HCT116 (cell line): ENCODE measurements at regions not wholly inside any gene's neighbourhood (a gene's known extent, or its start where the extent isn't known, plus 50 kb on each side); places are given as distances from the start of the nearest gene placed in this dataset.

Experiments used
- CBX3 ChIP-seq: IDR thresholded peaks from 2 replicates; pipeline ENCODE4 v1.6.1; 2012; ENCODE audit warnings: low read depth
- CEBPB ChIP-seq: IDR thresholded peaks from 2 replicates; pipeline ENCODE4 v1.6.1; 2012; ENCODE audit warnings: low read depth
- FOSL1 ChIP-seq: IDR thresholded peaks from 2 replicates; pipeline ENCODE4 v1.6.1; 2012; ENCODE audit warnings: low read depth
- JUND ChIP-seq: IDR thresholded peaks from 2 replicates; pipeline ENCODE4 v1.6.1; 2012
- POLR2A ChIP-seq: IDR thresholded peaks from 2 replicates; pipeline ENCODE4 v1.7.0; 2011; ENCODE audit warnings: borderline replicate concordance; ENCODE audit not compliant: insufficient read depth, insufficient read length; ENCODE audit errors: extremely low read depth
- POLR2AphosphoS5 ChIP-seq: IDR thresholded peaks from 2 replicates; pipeline ENCODE4 v1.6.1; 2011; ENCODE audit warnings: mild to moderate bottlenecking, low read depth, low read length, moderate library complexity
- SP1 ChIP-seq: IDR thresholded peaks from 2 replicates; pipeline ENCODE4 v1.6.1; 2012; ENCODE audit warnings: low read depth
- TCF7L2 ChIP-seq: IDR thresholded peaks from 2 replicates; pipeline ENCODE4 v1.7.0; 2011; ENCODE audit warnings: borderline replicate concordance, inconsistent platforms; ENCODE audit not compliant: insufficient read depth, insufficient read length; ENCODE audit errors: extremely low read depth
- ZNF274 ChIP-seq: fragments of 200-500 bp; sonication (Bioruptor generic); IDR thresholded peaks from 2 replicates; pipeline ENCODE4 v1.6.1; 2014; ENCODE audit warnings: mild to moderate bottlenecking, low read depth, low read length, inconsistent platforms
- TF ChIP-seq, protein P1 (sequence below), 3 experiments: fragments of 200-600 bp in 1 of 3; sonication (generic) in 1 of 3; IDR thresholded peaks in 2 of 3; conservative IDR thresholded peaks in 1 of 3; 2 replicates each; pipeline ENCODE4 v1.5.1; 2012 to 2017; ENCODE audit warnings: low read depth in 2 of 3, low read length in 2 of 3, antibody characterized with exemption in 1 of 3, borderline replicate concordance in 1 of 3, control low read depth in 1 of 3, mild to moderate bottlenecking in 1 of 3, mixed read lengths in 1 of 3, mixed run types in 1 of 3, moderate library complexity in 1 of 3; ENCODE audit not compliant: insufficient read depth in 1 of 3
- TF ChIP-seq, protein P2 (sequence below): IDR thresholded peaks from 2 replicates; pipeline ENCODE4 v1.6.1; 2012
- TF ChIP-seq, protein P3 (sequence below): IDR thresholded peaks from 2 replicates; pipeline ENCODE4 v1.6.1; 2012
- TF ChIP-seq, protein P4 (sequence below): IDR thresholded peaks from 2 replicates; pipeline ENCODE4 v1.6.1; 2012; ENCODE audit warnings: low read depth

DNA sequence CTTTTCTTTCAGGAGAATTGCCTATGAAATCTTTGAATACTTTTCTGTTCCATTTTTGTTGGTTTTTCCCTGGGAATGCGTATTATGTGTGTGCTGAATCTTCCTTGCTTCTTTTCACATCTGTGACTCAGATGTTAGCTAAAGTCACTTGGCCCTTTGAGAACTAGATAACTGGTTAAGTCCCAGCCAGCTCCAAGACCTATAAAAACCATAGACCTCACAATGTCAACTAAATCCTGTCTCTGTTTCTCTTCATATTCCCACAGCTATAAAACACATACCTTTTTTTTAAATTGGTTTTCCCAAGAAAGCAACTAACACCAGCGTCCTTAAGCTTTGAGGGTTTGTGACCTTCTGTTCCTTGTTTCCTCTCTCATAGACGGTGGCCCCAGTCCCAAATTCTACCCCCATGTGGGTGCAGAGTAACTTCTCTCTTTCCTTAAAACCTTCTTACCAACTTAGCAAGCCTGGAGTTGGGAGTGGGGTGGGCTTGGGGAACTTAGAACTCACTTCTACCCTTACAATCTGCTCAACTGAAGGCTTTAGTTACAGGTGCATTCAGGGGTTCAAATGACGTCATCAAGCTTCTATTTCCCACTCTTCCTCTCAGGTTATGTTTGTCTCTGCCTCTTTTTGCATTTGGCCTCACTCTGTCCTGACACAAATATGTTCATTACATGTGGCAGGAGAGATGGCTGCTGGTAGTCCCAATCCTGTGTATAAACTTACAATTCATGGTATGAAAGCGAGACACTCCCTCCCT, 58.1 kb upstream of the TGIF1 start:
- TF ChIP-seq POLR2A: no peak
- TF ChIP-seq ZNF274: no peak
- TF ChIP-seq, protein P1, sequence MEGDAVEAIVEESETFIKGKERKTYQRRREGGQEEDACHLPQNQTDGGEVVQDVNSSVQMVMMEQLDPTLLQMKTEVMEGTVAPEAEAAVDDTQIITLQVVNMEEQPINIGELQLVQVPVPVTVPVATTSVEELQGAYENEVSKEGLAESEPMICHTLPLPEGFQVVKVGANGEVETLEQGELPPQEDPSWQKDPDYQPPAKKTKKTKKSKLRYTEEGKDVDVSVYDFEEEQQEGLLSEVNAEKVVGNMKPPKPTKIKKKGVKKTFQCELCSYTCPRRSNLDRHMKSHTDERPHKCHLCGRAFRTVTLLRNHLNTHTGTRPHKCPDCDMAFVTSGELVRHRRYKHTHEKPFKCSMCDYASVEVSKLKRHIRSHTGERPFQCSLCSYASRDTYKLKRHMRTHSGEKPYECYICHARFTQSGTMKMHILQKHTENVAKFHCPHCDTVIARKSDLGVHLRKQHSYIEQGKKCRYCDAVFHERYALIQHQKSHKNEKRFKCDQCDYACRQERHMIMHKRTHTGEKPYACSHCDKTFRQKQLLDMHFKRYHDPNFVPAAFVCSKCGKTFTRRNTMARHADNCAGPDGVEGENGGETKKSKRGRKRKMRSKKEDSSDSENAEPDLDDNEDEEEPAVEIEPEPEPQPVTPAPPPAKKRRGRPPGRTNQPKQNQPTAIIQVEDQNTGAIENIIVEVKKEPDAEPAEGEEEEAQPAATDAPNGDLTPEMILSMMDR (IDR thresholded peaks at IDR 0.05 in 2 of 3, conservative IDR thresholded peaks at IDR 0.05 in 1 of 3; ENCODE audit: borderline replicate concordance in 1 of 3, insufficient read depth in 1 of 3, low read depth in 2 of 3, low read length in 2 of 3): no peak
- TF ChIP-seq, protein P2, sequence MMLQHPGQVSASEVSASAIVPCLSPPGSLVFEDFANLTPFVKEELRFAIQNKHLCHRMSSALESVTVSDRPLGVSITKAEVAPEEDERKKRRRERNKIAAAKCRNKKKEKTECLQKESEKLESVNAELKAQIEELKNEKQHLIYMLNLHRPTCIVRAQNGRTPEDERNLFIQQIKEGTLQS: no peak
- no peak for TF ChIP-seq JUND
- TF ChIP-seq TCF7L2: no peak
- TF ChIP-seq, protein P3, sequence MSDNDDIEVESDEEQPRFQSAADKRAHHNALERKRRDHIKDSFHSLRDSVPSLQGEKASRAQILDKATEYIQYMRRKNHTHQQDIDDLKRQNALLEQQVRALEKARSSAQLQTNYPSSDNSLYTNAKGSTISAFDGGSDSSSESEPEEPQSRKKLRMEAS: no peak
- TF ChIP-seq, protein P4, sequence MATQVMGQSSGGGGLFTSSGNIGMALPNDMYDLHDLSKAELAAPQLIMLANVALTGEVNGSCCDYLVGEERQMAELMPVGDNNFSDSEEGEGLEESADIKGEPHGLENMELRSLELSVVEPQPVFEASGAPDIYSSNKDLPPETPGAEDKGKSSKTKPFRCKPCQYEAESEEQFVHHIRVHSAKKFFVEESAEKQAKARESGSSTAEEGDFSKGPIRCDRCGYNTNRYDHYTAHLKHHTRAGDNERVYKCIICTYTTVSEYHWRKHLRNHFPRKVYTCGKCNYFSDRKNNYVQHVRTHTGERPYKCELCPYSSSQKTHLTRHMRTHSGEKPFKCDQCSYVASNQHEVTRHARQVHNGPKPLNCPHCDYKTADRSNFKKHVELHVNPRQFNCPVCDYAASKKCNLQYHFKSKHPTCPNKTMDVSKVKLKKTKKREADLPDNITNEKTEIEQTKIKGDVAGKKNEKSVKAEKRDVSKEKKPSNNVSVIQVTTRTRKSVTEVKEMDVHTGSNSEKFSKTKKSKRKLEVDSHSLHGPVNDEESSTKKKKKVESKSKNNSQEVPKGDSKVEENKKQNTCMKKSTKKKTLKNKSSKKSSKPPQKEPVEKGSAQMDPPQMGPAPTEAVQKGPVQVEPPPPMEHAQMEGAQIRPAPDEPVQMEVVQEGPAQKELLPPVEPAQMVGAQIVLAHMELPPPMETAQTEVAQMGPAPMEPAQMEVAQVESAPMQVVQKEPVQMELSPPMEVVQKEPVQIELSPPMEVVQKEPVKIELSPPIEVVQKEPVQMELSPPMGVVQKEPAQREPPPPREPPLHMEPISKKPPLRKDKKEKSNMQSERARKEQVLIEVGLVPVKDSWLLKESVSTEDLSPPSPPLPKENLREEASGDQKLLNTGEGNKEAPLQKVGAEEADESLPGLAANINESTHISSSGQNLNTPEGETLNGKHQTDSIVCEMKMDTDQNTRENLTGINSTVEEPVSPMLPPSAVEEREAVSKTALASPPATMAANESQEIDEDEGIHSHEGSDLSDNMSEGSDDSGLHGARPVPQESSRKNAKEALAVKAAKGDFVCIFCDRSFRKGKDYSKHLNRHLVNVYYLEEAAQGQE: no peak
- TF ChIP-seq POLR2AphosphoS5: no peak
- TF ChIP-seq CEBPB: no peak
- TF ChIP-seq FOSL1: no peak
- TF ChIP-seq SP1: no peak
- TF ChIP-seq CBX3: no peak
